ENCODE measurements at regions not wholly inside any gene's neighbourhood (a gene's known extent, or its start where the extent isn't known, plus 50 kb on each side); places are given as distances from the start of the nearest gene placed in this dataset.

DNA sequence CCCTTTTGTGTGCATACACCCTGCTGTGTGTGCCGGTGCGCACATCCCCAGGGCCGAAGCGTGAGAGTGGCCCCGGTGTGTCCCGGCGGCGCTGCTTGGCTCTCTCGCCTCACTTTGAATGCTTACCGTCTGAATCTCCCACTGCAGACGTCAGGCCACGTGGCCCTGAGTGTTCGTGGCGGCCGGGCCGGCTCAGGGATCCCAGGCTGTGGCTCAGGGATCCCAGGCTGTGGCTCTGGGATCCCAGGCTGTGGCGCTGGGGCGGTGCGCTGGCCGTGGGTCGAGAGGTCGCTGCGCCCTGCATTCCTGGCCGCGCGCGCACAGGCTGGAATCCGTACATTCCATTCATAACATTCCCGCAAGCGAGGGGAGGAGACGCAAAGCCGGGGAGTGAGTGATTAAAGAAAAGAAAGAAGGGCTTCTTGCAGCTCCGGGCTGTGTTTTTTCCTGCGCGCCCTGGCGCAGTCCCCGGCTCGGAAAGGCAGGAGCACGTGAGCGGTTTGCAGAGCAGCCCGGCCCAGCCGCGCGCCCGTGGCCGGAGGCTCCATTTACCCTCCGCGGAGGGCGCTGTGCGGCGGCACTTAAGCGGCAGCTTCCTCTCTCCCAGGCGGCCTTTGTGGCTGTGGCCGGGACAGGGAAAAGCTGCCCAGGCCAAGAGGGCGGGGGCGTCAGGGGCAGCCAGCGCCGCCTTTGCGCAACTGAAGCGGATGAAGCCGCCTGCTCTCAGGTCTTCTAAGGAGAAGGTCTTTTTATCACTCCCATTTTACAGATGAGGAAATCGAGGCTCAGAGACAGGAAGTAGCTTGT lies 87.0 kb upstream of the ALDH1L1 start:
- peak; percentile 71 to 77 (median 76) for DNase-seq (ENCODE audit: low read depth in 4 of 4, low spot score in 3 of 4)

GRCh38 chr3:126266850-126267168 lies 86.4 kb upstream of the ALDH1L1 start:
- DNase-seq (ENCODE audit: low read depth in 4 of 4, low spot score in 3 of 4), result no peak

GRCh38 chr3:126266291-126266840 lies 86.0 kb upstream of the ALDH1L1 start:
- no peak for DNase-seq (ENCODE audit: low read depth in 4 of 4, low spot score in 3 of 4)

DNA sequence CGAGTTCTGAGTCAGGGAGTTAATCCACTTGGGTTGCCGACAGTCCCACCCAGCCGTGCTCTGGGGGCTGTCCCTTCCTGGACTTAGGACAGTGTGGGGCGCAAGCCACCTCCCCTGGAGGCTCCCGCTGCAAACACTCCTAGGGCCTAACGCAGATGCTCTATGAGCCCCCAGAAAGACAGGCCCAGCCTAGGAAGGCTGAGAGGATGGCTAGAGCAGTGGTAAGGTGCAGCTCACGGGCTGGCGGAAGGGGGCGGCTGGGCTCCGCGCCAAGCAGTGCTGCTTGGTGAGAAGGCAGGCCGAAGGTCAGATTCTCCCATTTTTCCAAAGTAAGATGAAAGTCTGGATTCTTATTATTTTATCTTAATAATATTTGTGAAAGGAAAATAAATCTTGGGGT lies 84.6 kb upstream of the ALDH1L1 start:
- no peak for DNase-seq (ENCODE audit: low read depth in 4 of 4, low spot score in 3 of 4)

- no peak for DNase-seq (ENCODE audit: low read depth in 4 of 4, low spot score in 3 of 4)
Measured at GRCh38 chr3:126264381-126264780, 84.0 kb upstream of the ALDH1L1 start.

DNA sequence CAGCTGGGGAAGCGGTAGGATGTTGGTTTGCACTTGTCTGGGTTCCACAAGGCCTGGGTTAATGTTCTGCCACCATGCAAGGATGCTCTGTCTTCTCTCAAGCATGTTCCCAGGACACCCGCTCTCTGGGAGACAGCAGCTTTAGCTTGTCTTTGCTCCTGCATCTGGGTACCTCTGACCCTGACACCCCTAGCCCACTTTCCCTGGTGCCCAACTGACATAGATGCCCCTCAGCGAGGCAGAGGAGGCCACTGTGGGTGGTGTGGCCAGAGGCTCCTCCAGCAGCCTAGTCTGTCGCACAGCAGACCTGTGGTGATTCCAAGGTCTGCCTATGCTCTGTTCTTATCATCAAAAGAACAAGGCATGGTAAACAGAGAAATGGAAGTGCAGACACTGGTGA lies 83.6 kb upstream of the ALDH1L1 start:
- no peak for DNase-seq (ENCODE audit: low read depth in 4 of 4, low spot score in 3 of 4)

GRCh38 chr3:126263539-126263938 lies 83.2 kb upstream of the ALDH1L1 start:
- DNase-seq (ENCODE audit: low read depth in 4 of 4, low spot score in 3 of 4), result no peak

DNA sequence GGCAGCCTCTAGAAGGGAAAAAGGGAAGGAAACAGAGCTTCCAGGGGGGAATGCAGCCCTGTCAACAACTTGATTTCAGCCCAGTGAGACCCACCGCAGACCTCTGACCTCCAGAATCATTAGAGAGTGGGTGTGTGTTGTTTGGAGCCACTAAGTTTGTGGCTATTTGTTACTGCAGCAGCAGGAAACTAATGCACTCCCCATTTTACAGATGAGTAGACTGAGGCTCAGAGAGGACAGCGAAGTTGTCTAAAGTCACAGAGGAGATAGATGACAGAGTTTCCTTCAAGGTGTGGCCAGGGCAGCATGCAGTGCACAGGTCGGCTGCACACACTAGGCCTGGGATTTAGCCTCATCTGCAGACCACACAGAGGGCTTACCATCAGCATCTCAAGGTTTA lies 81.8 kb upstream of the ALDH1L1 start:
- DNase-seq (ENCODE audit: low read depth in 4 of 4, low spot score in 3 of 4), result no peak

- DNase-seq (ENCODE audit: low read depth in 4 of 4, low spot score in 3 of 4), result no peak
Measured at GRCh38 chr3:126261037-126261436, 80.7 kb upstream of the ALDH1L1 start.

DNA sequence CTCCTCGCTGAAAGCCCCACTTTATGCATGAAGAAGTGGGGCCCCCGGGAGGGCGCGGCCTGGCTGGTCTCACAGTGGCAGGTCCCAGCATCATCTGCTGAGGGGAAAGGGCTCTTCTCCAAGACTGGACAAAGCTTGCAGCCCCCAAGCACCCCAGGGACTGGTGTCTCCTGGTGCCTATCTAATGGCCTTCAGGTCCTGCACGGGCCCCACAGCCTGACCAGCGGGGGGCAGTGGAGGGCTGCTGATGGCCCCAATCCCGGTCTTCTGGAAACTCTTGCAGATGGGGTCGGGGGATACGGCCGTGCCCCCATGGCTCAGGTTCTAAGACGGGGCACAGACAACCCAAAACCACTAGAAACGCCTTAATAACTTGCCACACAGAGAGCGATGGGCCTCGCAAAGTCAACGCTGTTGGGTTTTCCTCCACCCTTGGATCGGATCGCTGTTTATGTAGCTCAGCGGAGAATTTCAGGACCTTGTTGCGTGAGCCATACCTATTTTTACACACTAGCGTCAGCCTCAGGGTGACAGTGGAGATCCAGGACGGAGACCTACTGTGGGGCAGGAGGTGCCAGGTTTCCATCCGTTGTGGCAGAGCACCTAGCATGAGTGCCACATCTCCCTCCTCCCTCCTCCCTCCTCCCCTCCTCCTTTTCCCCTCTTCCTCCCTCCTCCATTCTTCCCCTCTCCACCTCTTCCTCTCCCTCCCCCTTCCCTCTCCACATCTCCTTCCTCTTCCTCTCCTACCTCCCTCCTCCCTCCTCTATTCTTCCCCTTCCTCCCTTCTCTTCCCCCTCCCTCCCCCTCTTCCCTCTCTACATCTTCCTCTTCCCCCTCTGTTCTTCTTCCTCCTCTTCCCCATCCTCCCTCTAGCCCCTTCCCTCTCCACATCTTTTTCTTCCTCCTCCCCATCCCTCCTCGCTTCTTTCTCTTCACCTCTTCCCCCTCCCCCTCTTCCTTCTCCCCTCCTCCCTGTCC lies 79.3 kb upstream of the ALDH1L1 start:
- DNase-seq (ENCODE audit: low read depth in 4 of 4, low spot score in 3 of 4), result no peak

DNA sequence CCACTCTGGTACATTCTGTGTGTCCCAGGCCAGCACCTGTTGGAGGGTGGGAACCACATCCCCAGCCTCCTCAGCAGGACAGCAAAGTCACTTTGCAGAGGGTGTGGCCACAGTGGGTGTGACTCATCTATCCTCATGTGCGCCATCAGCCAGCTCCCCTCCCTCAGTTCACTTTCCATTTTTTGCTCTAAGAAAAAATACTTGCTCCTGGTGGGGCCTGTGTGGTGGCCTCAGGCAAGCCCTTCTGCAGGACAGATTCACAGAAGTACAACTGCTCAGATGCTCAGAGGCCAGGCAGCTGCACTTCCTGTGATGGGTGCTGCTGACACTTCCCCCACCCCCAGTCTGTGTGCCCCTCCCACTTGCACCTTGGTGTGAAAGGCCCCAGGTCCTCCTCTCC lies 78.3 kb upstream of the ALDH1L1 start:
- DNase-seq (ENCODE audit: low read depth in 4 of 4, low spot score in 3 of 4), result no peak

DNA sequence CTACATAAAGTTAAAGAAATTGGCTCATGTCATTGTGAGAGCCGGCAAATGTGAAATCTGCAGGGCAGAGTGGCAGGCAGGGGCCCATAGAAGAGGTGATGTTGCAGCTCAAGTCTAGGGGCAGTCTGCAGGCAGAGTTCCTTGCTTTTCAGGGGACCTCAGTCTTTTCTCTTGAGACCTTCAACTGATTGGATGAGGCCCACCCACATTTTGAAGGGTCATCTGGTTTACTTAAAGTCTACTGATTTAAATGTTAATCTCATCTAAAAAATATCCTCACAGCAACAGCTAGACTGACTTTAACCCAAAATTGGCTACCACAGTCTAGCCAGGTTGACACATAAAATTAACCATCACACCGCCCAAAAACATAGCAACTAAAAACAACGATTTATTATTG lies 77.6 kb upstream of the ALDH1L1 start:
- DNase-seq (ENCODE audit: low read depth in 4 of 4, low spot score in 3 of 4), result no peak

- no peak for DNase-seq (ENCODE audit: low read depth in 4 of 4, low spot score in 3 of 4)
Measured at GRCh38 chr3:126257174-126257573, 76.8 kb upstream of the ALDH1L1 start.

GRCh38 chr3:126256251-126256650 lies 75.9 kb upstream of the ALDH1L1 start:
- no peak for DNase-seq (ENCODE audit: low read depth in 4 of 4, low spot score in 3 of 4)

GRCh38 chr3:126253072-126253471 lies 72.7 kb upstream of the ALDH1L1 start:
- DNase-seq (ENCODE audit: low read depth in 4 of 4, low spot score in 3 of 4), result no peak

DNA sequence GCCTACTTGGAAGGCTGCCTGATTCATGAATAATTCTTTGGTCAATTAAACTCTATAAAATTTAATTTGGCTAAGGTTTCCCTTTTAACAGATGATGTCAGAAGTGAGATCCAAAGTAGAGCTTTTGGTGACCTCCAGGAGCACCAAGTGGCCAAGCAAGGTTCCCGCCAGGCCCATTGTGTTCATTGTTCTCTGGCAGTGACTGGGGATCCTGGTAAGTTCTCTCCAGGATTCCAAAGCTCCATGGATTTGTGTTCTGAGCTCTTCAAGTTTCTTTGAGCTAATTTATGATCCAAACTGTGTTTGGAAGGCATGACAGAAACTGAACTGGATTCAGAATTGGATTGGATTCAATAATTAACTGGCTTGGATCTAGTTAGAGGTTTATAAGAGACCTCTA lies 72.0 kb upstream of the ALDH1L1 start:
- DNase-seq (ENCODE audit: low read depth in 4 of 4, low spot score in 3 of 4), result no peak

- DNase-seq (ENCODE audit: low read depth in 4 of 4, low spot score in 3 of 4), result peak in 1 of 4 donors; percentile 46
Measured at GRCh38 chr3:126245811-126246727, 65.7 kb upstream of the ALDH1L1 start.
